IMR-90 (cell line): ENCODE measurements at regions not wholly inside any gene's neighbourhood (a gene's known extent, or its start where the extent isn't known, plus 50 kb on each side); places are given as distances from the start of the nearest gene placed in this dataset.
"Not testable (repeated sequence)": the region's sequence is repeated elsewhere in the genome, so short reads cannot be mapped to it uniquely, and the experiment has no call there.

Experiments used
- ATAC-seq: fragments of 200-7000 bp; cut with Tn5 transposase; 2 replicates; pipeline ENCODE4 v1.9.1; 2020; ENCODE audit warnings: low read depth, mild to moderate bottlenecking, moderate library complexity
- BruUV-seq: library from RNA; stranded (reverse); fragments of 400-500 nt; replicated peaks from 2 replicates; lab custom pipeline; 2021; lab: Mats Ljungman, UMichigan
- CTCF ChIA-PET: fragments of 300-600 bp; formaldehyde crosslinking; extraction: SDS; loops from one replicate; lab custom pipeline; 2021; ENCODE audit warnings: antibody characterized with exemption; lab: Yijun Ruan, JAX
- POLR2A ChIA-PET: fragments of 300-600 bp; sonication (Branson Sonifier 250); formaldehyde crosslinking; loops from one replicate; lab custom pipeline; 2022; ENCODE audit warnings: antibody characterized with exemption; ENCODE audit not compliant: unreplicated experiment; lab: Charles Lee
- DNase-seq: peaks from one replicate; pipeline ENCODE4 v3.0.0; 2013
- H2AFZ ChIP-seq: replicated peaks from 2 replicates; pipeline ENCODE3; 2013; ENCODE audit warnings: low read length, mild to moderate bottlenecking; ENCODE audit not compliant: poor library complexity
- H2AK5ac ChIP-seq: 2 replicates; pipeline ENCODE4 v1.6.1; 2013; ENCODE audit warnings: low read depth, low read length, inconsistent platforms
- H2AK9ac ChIP-seq: replicated peaks from 2 replicates; pipeline ENCODE3; 2013; ENCODE audit warnings: mild to moderate bottlenecking, low read depth, low read length, moderate library complexity; ENCODE audit not compliant: poor library complexity
- H2BK120ac ChIP-seq: 2 replicates; pipeline ENCODE4 v1.6.1; 2013; ENCODE audit warnings: low read depth, low read length, inconsistent platforms
- H2BK15ac ChIP-seq: 3 replicates; pipeline ENCODE4 v1.6.1; 2013; ENCODE audit warnings: low read depth, low read length, inconsistent platforms
- H2BK20ac ChIP-seq: 2 replicates; pipeline ENCODE4 v1.6.1; 2013; ENCODE audit warnings: low read depth, mild to moderate bottlenecking, inconsistent platforms, low read length, moderate library complexity
- H2BK5ac ChIP-seq: 2 replicates; pipeline ENCODE4 v1.6.1; 2013; ENCODE audit warnings: mild to moderate bottlenecking, low read depth, low read length, inconsistent platforms; ENCODE audit not compliant: poor library complexity, severe bottlenecking
- H3K14ac ChIP-seq: replicated peaks from 2 replicates; pipeline ENCODE4 v1.6.1; 2013; ENCODE audit warnings: low read depth, low read length, inconsistent platforms
- H3K18ac ChIP-seq: 2 replicates; pipeline ENCODE4 v1.6.1; 2013; ENCODE audit warnings: low read depth, low read length, control low read depth
- H3K23ac ChIP-seq: 2 replicates; pipeline ENCODE4 v1.6.1; 2013; ENCODE audit warnings: low read depth, low read length, inconsistent platforms
- H3K27ac ChIP-seq: 2 replicates; pipeline ENCODE4 v1.5.1; 2013; ENCODE audit warnings: mild to moderate bottlenecking, control low read depth, low read length; ENCODE audit not compliant: insufficient read depth
- H3K27me3 ChIP-seq: 2 replicates; pipeline ENCODE4 v1.6.1; 2013; ENCODE audit warnings: low read length; ENCODE audit not compliant: control insufficient read depth, insufficient read depth
- H3K36me3 ChIP-seq: 2 replicates; pipeline ENCODE4 v1.6.1; 2013; ENCODE audit warnings: low read length, mixed read lengths; ENCODE audit not compliant: control insufficient read depth, insufficient read depth
- H3K4ac ChIP-seq: 2 replicates; pipeline ENCODE4 v1.6.1; 2013; ENCODE audit warnings: low read depth, low read length, inconsistent platforms
- H3K4me1 ChIP-seq: 2 replicates; pipeline ENCODE4 v1.6.1; 2013; ENCODE audit warnings: low read length, mixed read lengths; ENCODE audit not compliant: control insufficient read depth, insufficient read depth
- H3K4me2 ChIP-seq: 2 replicates; pipeline ENCODE4 v1.6.1; 2013; ENCODE audit warnings: low read depth, mild to moderate bottlenecking, control low read depth, low read length, moderate library complexity
- H3K4me3 ChIP-seq: 2 replicates; pipeline ENCODE4 v1.5.1; 2013; ENCODE audit warnings: low read depth, mild to moderate bottlenecking, control low read depth, low read length, moderate library complexity; ENCODE audit not compliant: insufficient read depth
- H3K56ac ChIP-seq: 2 replicates; pipeline ENCODE4 v1.6.1; 2013; ENCODE audit warnings: low read length, inconsistent platforms; ENCODE audit not compliant: insufficient read depth; ENCODE audit errors: extremely low read depth
- H3K79me1 ChIP-seq, 2 experiments: 2 replicates each; pipeline ENCODE4 v1.6.1; 2013; ENCODE audit warnings: low read length in 2 of 2, inconsistent platforms in 1 of 2, low read depth in 1 of 2
- H3K9ac ChIP-seq: 2 replicates; pipeline ENCODE4 v1.6.1; 2013; ENCODE audit warnings: low read depth, low read length, control low read depth
- H3K9me1 ChIP-seq: 2 replicates; pipeline ENCODE4 v1.6.1; 2013; ENCODE audit warnings: low read length, inconsistent platforms; ENCODE audit not compliant: insufficient read depth
- H3K9me3 ChIP-seq: 2 replicates; pipeline ENCODE4 v1.6.1; 2013; ENCODE audit warnings: low read length; ENCODE audit not compliant: control insufficient read depth, insufficient read depth
- H4K20me1 ChIP-seq: 2 replicates; pipeline ENCODE4 v1.6.1; 2013; ENCODE audit warnings: low read length, inconsistent platforms; ENCODE audit not compliant: insufficient read depth
- H4K5ac ChIP-seq: 2 replicates; pipeline ENCODE4 v1.6.1; 2013; ENCODE audit warnings: mild to moderate bottlenecking, low read depth, low read length, control low read depth
- H4K8ac ChIP-seq, 2 experiments: 2 replicates each; pipeline ENCODE4 v1.6.1; 2013; ENCODE audit warnings: low read depth in 2 of 2, low read length in 2 of 2, control low read depth in 1 of 2, inconsistent platforms in 1 of 2
- H4K91ac ChIP-seq: 2 replicates; pipeline ENCODE4 v1.6.1; 2013; ENCODE audit warnings: low read depth, low read length, inconsistent platforms; ENCODE audit not compliant: insufficient read depth
- WGBS, 2 experiments: methylation state at CpG; one replicate each; pipeline versions ENCODE4 v1.1.5 to v1.1.7; 2013; ENCODE audit warnings: missing lambda C conversion rate in 2 of 2; ENCODE audit not compliant: insufficient read length in 1 of 2; ENCODE audit errors: extremely low coverage in 2 of 2; 5-methylcytosine and 5-hydroxymethylcytosine counted together
- dilution Hi-C: fragments of 300-500 bp; cut with HindIII; formaldehyde crosslinking; loops from one replicate; pipeline ENCODE4 v1.14.3; 2018; ENCODE audit warnings: low sequenced_read_pairs; ENCODE audit not compliant: unreplicated experiment
- in situ Hi-C: fragments of 300-500 bp; cut with MboI; formaldehyde crosslinking; loops from 3 replicates; pipeline ENCODE4 v1.14.3; 2019; ENCODE audit warnings: low sequenced_read_pairs, inconsistent platforms, mixed read lengths
- intact Hi-C: fragments of 100-400 bp; cut with micrococcal nuclease; formaldehyde crosslinking; loops from 2 replicates; pipeline ENCODE4 v1.10.0; 2022

GRCh38 chr21:6023331-6023730 is 4498.1 kb upstream of the TPTE start:
- ATAC-seq, H3K56ac ChIP-seq, H3K4me2 ChIP-seq, H4K91ac ChIP-seq, H4K8ac ChIP-seq, DNase-seq, dilution Hi-C loops, H3K23ac ChIP-seq, H2BK15ac ChIP-seq, H3K14ac ChIP-seq, H2BK120ac ChIP-seq, H3K79me1 ChIP-seq, in situ Hi-C loops, H2BK20ac ChIP-seq, H3K36me3 ChIP-seq, H2AK5ac ChIP-seq, H3K18ac ChIP-seq, H3K27me3 ChIP-seq, H4K20me1 ChIP-seq, H3K27ac ChIP-seq, H3K4me1 ChIP-seq, H3K4me3 ChIP-seq, H2BK5ac ChIP-seq, CTCF ChIA-PET, H3K4ac ChIP-seq, H4K5ac ChIP-seq, intact Hi-C loops, H2AFZ ChIP-seq, POLR2A ChIA-PET, H3K9me1 ChIP-seq, BruUV-seq, H2AK9ac ChIP-seq, H3K9ac ChIP-seq, H3K9me3 ChIP-seq: not testable (repeated sequence)
- no CpG with 5 or more reads among the region's 3 CpGs for WGBS, 2 experiments

GRCh38 chr21:6025139-6025538 is 4496.2 kb upstream of the TPTE start:
- H2AK9ac ChIP-seq, intact Hi-C loops, H3K36me3 ChIP-seq, POLR2A ChIA-PET, H4K5ac ChIP-seq, H2BK5ac ChIP-seq, H2AFZ ChIP-seq, H3K14ac ChIP-seq, ATAC-seq, in situ Hi-C loops, H3K23ac ChIP-seq, H3K4me2 ChIP-seq, DNase-seq, H3K27ac ChIP-seq, H3K9ac ChIP-seq, H2BK20ac ChIP-seq, H4K20me1 ChIP-seq, H3K27me3 ChIP-seq, dilution Hi-C loops, CTCF ChIA-PET, H3K79me1 ChIP-seq, H4K8ac ChIP-seq, H3K18ac ChIP-seq, H2BK15ac ChIP-seq, H4K91ac ChIP-seq, H3K56ac ChIP-seq, H3K4me3 ChIP-seq, H2BK120ac ChIP-seq, H3K9me3 ChIP-seq, BruUV-seq, H3K4ac ChIP-seq, H2AK5ac ChIP-seq, H3K9me1 ChIP-seq, H3K4me1 ChIP-seq: not testable (repeated sequence)
- no CpG with 5 or more reads among the region's 3 CpGs for WGBS, 2 experiments
